GM10266 (cell line): ENCODE measurements at regions not wholly inside any gene's neighbourhood (a gene's known extent, or its start where the extent isn't known, plus 50 kb on each side); places are given as distances from the start of the nearest gene placed in this dataset.

ENCODE experiments used
- DNase-seq: peaks from one replicate; pipeline ENCODE4 v3.0.0; 2012; ENCODE audit errors: extremely low spot score
- CTCF ChIP-seq: IDR thresholded peaks from 2 replicates; pipeline ENCODE4 v1.5.1; 2012; ENCODE audit warnings: mild to moderate bottlenecking, low read depth; ENCODE audit not compliant: control insufficient read depth, insufficient read depth; ENCODE audit errors: missing control alignments

- no peak for DNase-seq
- no peak for TF ChIP-seq CTCF
Measured at GRCh38 chr6:43996618-43997344, 130.5 kb downstream of the MRPL14 start.

- no peak for DNase-seq
- no peak for TF ChIP-seq CTCF
Measured at GRCh38 chr6:43995137-43995536, 132.1 kb downstream of the MRPL14 start.

GRCh38 chr6:43993881-43994523 lies 133.2 kb downstream of the MRPL14 start:
- no peak for DNase-seq
- no peak for TF ChIP-seq CTCF

DNA sequence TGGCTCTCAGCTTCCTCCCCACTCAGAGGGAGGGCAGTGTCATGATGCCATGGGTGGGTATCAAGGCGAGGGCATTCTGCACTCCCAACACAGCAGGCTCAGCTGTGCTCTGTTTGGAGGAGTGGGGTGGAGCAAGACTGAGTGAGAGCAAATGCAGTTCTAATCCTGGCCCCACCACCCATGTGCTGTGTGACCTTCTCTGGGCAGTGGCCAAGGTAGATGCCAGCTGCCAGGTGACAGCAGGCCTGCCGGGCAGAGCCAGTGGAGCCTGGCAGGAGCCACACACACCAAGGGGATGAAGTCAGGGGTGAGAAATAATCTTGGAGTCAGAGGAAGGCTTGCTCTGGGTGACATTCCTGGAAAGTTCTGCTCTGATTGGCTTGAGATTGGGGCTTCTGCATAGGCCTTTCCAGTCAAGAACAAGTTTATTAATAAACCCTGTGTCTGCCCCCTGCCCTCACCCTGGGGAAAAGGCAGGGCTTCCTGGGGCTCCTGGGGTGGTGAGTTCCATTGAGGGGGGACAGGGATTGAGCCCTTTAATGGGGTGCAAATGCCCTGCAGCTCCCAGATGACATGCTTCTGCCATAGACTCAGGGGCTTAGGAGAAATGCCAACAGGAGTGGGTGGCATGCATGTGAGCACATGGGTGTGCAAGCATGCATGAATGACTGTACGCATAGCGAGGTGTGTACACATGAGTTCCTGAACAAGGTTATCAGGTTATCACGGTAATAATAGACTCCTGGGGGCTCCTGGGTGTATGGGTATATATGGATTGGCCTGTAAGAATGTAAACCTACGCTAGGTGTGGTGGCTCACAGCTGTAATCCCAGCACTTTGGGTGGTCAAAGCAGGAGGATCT lies 134.2 kb downstream of the MRPL14 start:
- TF ChIP-seq CTCF, result no peak
- DNase-seq, result no peak

- no peak for TF ChIP-seq CTCF
- DNase-seq, result no peak
Measured at GRCh38 chr6:43992126-43992663, 135.1 kb downstream of the MRPL14 start.

- TF ChIP-seq CTCF, result no peak
- DNase-seq, result no peak
Measured at GRCh38 chr6:43990627-43991619, 136.3 kb downstream of the MRPL14 start.
